ENCODE measurements at regions not wholly inside any gene's neighbourhood (a gene's known extent, or its start where the extent isn't known, plus 50 kb on each side); places are given as distances from the start of the nearest gene placed in this dataset.
A peak's percentile ranks its signal among the peaks of the same experiment; 100 is the strongest.

DNA sequence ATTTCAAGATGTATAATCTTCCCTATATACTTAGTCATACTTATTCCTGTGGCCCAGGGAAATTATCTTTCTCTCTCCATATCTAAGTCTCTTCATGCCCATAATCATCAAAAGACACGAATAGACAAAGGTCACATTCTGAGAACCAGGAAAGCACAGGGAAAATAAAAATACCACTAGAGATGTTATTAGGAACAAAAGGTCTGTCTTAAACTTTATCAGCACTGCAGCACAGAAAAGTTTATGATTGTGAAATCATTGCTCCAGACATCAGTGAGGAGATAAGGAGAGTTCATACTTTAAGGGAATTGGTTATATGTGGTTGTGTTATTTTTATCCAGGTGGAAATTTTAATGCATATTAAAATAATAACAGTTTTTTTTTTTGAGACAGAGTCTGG lies 974.6 kb upstream of the CELF2 start:
- no peak overlapping the region; the same call in 1 of the 2 replicates for H3K18ac ChIP-seq (ENCODE audit: low read depth, low read length)
- ATAC-seq (ENCODE audit: low read depth) (no peak), DNase-seq (no peak)
- H2BK20ac ChIP-seq (ENCODE audit: low read depth, low read length) = no peak overlapping the region
- H2BK120ac ChIP-seq (ENCODE audit: low read depth, low read length) = no peak overlapping the region
- H3K79me1 ChIP-seq (ENCODE audit: low read depth in 1 of 2, low read length in 2 of 2) = no peaks in the 10 kb centered on the region
- dilution Hi-C loops (cut with HindIII; ENCODE audit: low sequenced_read_pairs, unreplicated experiment) (no loop called here), intact Hi-C loops (cut with micrococcal nuclease) (loop anchor here (10.0 kb wide), 1 partner anchor 418 kb away; no protein-coding TSS in a partner anchor), in situ Hi-C loops (cut with MboI; ENCODE audit: low sequenced_read_pairs) (no loop called here)
- H4K8ac ChIP-seq (ENCODE audit: low read depth in 2 of 2, low read length in 2 of 2) = no peak overlapping the region
- no peaks in the 10 kb centered on the region for H3K36me3 ChIP-seq (ENCODE audit: control insufficient read depth, insufficient read depth, low read length)
- H3K4me2 ChIP-seq (ENCODE audit: low read depth, low read length) = no peak overlapping the region
- no peaks in the 10 kb centered on the region for H3K9me3 ChIP-seq (ENCODE audit: control insufficient read depth, insufficient read depth, low read length)
- H4K5ac ChIP-seq (ENCODE audit: low read depth, low read length) = no peak overlapping the region
- WGBS, 2 experiments (ENCODE audit: extremely low coverage in 2 of 2, insufficient read length in 1 of 2) = no CpG with 5 or more reads among the region's 1 CpG
- H3K4me1 ChIP-seq (ENCODE audit: control insufficient read depth, insufficient read depth, low read length) = peaks cover 4% of the 10 kb centered on the region; the same call in 1 of the 2 replicates
- H4K91ac ChIP-seq (ENCODE audit: insufficient read depth, low read depth, low read length) = no peak overlapping the region
- CTCF ChIA-PET = no interaction called here
- H3K9me1 ChIP-seq (ENCODE audit: insufficient read depth, low read length) = no peaks in the 10 kb centered on the region
- no peak overlapping the region for H3K9ac ChIP-seq (ENCODE audit: low read depth, low read length)
- H3K56ac ChIP-seq (ENCODE audit: extremely low read depth, insufficient read depth, low read length) = no peak overlapping the region
- POLR2A ChIA-PET (ENCODE audit: unreplicated experiment) = no interaction called here
- no peak overlapping the region for H2AK9ac ChIP-seq (replicated peaks; ENCODE audit: low read depth, low read length, poor library complexity)
- no peak overlapping the region for H2AFZ ChIP-seq (replicated peaks; ENCODE audit: low read length, poor library complexity)
- no peaks in the 10 kb centered on the region for H3K27me3 ChIP-seq (ENCODE audit: control insufficient read depth, insufficient read depth, low read length)
- no peak overlapping the region for H3K23ac ChIP-seq (ENCODE audit: low read depth, low read length)
- no peak overlapping the region for H3K14ac ChIP-seq (replicated peaks; ENCODE audit: low read depth, low read length)
- TF ChIP-seq CEBPB (IDR thresholded peaks at IDR 0.05; ENCODE audit: low read depth, low read length) = peak; percentile 70
- TF ChIP-seq MAFK (IDR thresholded peaks at IDR 0.05; ENCODE audit: low read depth, low read length) = no peak
- H2BK5ac ChIP-seq (ENCODE audit: low read depth, low read length, poor library complexity, severe bottlenecking) = no peak overlapping the region
- no TSS peak for BruUV-seq (replicated peaks)
- no peak overlapping the region for H2BK15ac ChIP-seq (ENCODE audit: low read depth, low read length)
- no peaks in the 10 kb centered on the region for H4K20me1 ChIP-seq (ENCODE audit: insufficient read depth, low read length)
- H3K4ac ChIP-seq (ENCODE audit: low read depth, low read length) = no peak overlapping the region
- no peak overlapping the region for H3K27ac ChIP-seq (ENCODE audit: insufficient read depth, low read length)
- H3K4me3 ChIP-seq (ENCODE audit: insufficient read depth, low read depth, low read length) = no peak overlapping the region
- no peak overlapping the region for H2AK5ac ChIP-seq (ENCODE audit: low read depth, low read length)

All from IMR-90 (cell line).